Natural killer cell (primary cell): ENCODE measurements at regions not wholly inside any gene's neighbourhood (a gene's known extent, or its start where the extent isn't known, plus 50 kb on each side); places are given as distances from the start of the nearest gene placed in this dataset.

Experiments used
- ATAC-seq, 3 donors: fragments of 150-1000 bp in 2 of 3; fragments of 200-7000 bp in 1 of 3; cut with Tn5 transposase; 1 replicate in 1 of 3; 2 replicates in 2 of 3; pipeline ENCODE4 v1.10.0; 2021; ENCODE audit warnings: mild to moderate bottlenecking in 2 of 3, moderate library complexity in 2 of 3
- DNase-seq, 2 donors: peaks; one replicate each; pipeline versions ENCODE4 v3.0.0 to v3.0.0-alpha.2; 2013 to 2021; ENCODE audit warnings: mixed read lengths in 1 of 2
- H3K27ac ChIP-seq: one replicate; pipeline ENCODE4 v1.5.1; 2013; ENCODE audit warnings: mild to moderate bottlenecking, low read length
- H3K27me3 ChIP-seq: one replicate; pipeline ENCODE4 v1.6.1; 2013; ENCODE audit warnings: low read length; ENCODE audit not compliant: control insufficient read depth, insufficient read depth
- H3K36me3 ChIP-seq: one replicate; pipeline ENCODE4 v1.6.1; 2013; ENCODE audit warnings: low read length; ENCODE audit not compliant: control insufficient read depth, insufficient read depth
- H3K4me1 ChIP-seq: one replicate; pipeline ENCODE4 v1.6.1; 2013; ENCODE audit warnings: low read length; ENCODE audit not compliant: control insufficient read depth, insufficient read depth
- H3K4me3 ChIP-seq: one replicate; pipeline ENCODE4 v1.5.1; 2013; ENCODE audit warnings: low read length
- H3K9me3 ChIP-seq: one replicate; pipeline ENCODE4 v1.6.1; 2013; ENCODE audit warnings: low read length; ENCODE audit not compliant: control insufficient read depth, insufficient read depth
- H3K27ac Mint-ChIP-seq, 2 donors: one replicate each; pipeline ENCODE4 v1.8.0; 2022; ENCODE audit warnings: mild to moderate bottlenecking in 2 of 2, mixed read lengths in 2 of 2, moderate library complexity in 1 of 2
- H3K27me3 Mint-ChIP-seq, 2 donors: one replicate each; pipeline ENCODE4 v1.8.0; 2022; ENCODE audit warnings: low read depth in 2 of 2, mixed read lengths in 2 of 2
- H3K36me3 Mint-ChIP-seq: one replicate; pipeline ENCODE4 v1.8.0; 2022; ENCODE audit warnings: mixed read lengths
- H3K4me1 Mint-ChIP-seq, 2 donors: one replicate each; pipeline ENCODE4 v1.8.0; 2022; ENCODE audit warnings: mixed read lengths in 2 of 2
- H3K4me3 Mint-ChIP-seq: one replicate; pipeline ENCODE4 v1.8.0; 2022; ENCODE audit warnings: mild to moderate bottlenecking, moderate library complexity, mixed read lengths
- H3K9me3 Mint-ChIP-seq, 2 donors: one replicate each; pipeline ENCODE4 v1.8.0; 2022; ENCODE audit warnings: mixed read lengths in 2 of 2
- WGBS: methylation state at CpG from one replicate; pipeline ENCODE4 v1.1.7; 2013; ENCODE audit warnings: missing lambda C conversion rate; ENCODE audit not compliant: insufficient coverage; 5-methylcytosine and 5-hydroxymethylcytosine counted together
- intact Hi-C: fragments of 100-400 bp; cut with micrococcal nuclease; formaldehyde crosslinking; loops from one replicate; pipeline ENCODE4 v1.14.2; 2022
- TF ChIP-seq, protein P1 (sequence below): fragments of 200-600 bp; IDR thresholded peaks from one replicate; pipeline ENCODE4 v1.8.0; 2022; ENCODE audit warnings: antibody characterized with exemption

DNA sequence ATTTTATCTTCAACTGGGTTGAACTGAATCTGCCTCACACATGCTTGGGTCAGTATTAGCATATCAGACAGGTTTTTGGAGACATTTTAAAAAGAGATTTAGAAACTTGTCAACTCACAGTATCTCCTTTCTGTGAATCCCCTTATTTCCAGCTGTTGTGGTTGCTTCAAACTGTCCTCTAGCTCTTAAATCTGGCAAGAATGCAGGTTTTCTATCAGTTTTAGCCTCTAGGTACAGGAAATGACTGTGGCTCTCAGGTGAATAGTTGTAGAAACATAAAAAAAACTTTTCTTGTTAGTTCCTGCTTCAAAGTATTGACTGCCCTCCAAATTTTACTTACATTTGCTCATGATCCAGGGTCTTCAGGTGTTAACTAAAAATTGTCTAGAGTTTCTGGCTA lies 495.7 kb upstream of the TMPRSS15 start:
- Histone ChIP-seq H3K36me3 (no peaks in the 10 kb centered on the region), H3K9me3 (no peaks in the 10 kb centered on the region), H3K4me1 (no peaks in the 10 kb centered on the region), H3K27ac (no peak overlapping the region), H3K4me3 (no peak overlapping the region), H3K27me3 (no peaks in the 10 kb centered on the region)
- H3K27ac Mint-ChIP-seq, result no peak overlapping the region
- peaks cover 10 to 23% of the 10 kb centered on the region in 2 donors for H3K9me3 Mint-ChIP-seq
- TF ChIP-seq, protein P1, sequence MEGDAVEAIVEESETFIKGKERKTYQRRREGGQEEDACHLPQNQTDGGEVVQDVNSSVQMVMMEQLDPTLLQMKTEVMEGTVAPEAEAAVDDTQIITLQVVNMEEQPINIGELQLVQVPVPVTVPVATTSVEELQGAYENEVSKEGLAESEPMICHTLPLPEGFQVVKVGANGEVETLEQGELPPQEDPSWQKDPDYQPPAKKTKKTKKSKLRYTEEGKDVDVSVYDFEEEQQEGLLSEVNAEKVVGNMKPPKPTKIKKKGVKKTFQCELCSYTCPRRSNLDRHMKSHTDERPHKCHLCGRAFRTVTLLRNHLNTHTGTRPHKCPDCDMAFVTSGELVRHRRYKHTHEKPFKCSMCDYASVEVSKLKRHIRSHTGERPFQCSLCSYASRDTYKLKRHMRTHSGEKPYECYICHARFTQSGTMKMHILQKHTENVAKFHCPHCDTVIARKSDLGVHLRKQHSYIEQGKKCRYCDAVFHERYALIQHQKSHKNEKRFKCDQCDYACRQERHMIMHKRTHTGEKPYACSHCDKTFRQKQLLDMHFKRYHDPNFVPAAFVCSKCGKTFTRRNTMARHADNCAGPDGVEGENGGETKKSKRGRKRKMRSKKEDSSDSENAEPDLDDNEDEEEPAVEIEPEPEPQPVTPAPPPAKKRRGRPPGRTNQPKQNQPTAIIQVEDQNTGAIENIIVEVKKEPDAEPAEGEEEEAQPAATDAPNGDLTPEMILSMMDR, result no peak
- DNase-seq (no peak), ATAC-seq (no peak)
- H3K4me3 Mint-ChIP-seq, result no peak overlapping the region
- H3K36me3 Mint-ChIP-seq, result peaks cover 6% of the 10 kb centered on the region
- H3K27me3 Mint-ChIP-seq, result no peaks in the 10 kb centered on the region
- no peaks in the 10 kb centered on the region for H3K4me1 Mint-ChIP-seq
- intact Hi-C loops, result no loop called here

DNA sequence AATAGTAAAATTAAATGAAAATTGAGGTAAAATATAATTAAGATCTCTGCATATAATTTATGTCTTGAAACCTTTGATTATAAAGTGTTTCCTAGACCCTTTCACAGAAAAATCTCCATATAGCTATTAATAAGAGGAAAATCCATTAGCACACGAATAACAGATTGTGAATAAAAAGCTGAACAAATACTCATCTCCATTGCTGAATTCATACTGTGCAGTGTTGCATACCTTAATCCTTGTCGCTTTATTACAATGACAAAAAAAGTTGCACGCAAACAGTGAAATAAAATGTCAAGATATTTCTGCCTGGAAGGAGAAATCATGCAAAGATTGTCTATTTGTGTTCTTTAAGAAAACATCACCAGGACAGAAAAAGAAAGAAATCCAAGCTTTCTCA lies 499.1 kb upstream of the TMPRSS15 start:
- H3K4me1 ChIP-seq, result no peaks in the 10 kb centered on the region
- H3K36me3 Mint-ChIP-seq, result peaks cover 6% of the 10 kb centered on the region
- no peaks in the 10 kb centered on the region for H3K27me3 ChIP-seq
- 81% methylated on average over 3 of the region's 3 CpGs for WGBS
- H3K27ac ChIP-seq, result no peak overlapping the region
- ATAC-seq (no peak), DNase-seq (no peak)
- H3K4me3 ChIP-seq, result no peak overlapping the region
- H3K27ac Mint-ChIP-seq, result no peak overlapping the region
- H3K36me3 ChIP-seq, result no peaks in the 10 kb centered on the region
- TF ChIP-seq, protein P1, result no peak
- H3K27me3 Mint-ChIP-seq, result no peaks in the 10 kb centered on the region
- H3K9me3 ChIP-seq, result no peaks in the 10 kb centered on the region
- no peaks in the 10 kb centered on the region for H3K4me1 Mint-ChIP-seq
- intact Hi-C loops, result no loop called here
- H3K4me3 Mint-ChIP-seq, result no peak overlapping the region
- peaks cover 12 to 25% of the 10 kb centered on the region in 2 donors for H3K9me3 Mint-ChIP-seq

DNA sequence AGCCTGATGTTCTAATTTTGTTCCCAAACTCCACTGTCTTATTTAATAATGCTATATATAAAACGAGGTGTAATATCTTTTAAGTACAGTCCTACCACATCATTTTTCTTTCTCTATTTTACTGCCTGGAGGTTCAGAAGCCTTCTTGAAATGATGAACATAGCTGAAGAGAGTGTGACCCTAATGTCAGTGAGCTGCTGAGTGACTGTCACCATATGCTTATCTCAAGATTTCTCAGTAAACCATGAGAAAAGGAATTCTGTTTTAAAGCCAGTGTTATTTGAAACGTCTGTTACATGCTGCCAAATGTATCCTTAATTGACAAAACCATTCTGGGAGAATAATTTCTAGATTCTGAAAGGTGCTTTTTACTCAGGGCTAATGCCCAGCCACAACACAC lies 503.5 kb upstream of the TMPRSS15 start:
- ATAC-seq (no peak), DNase-seq (no peak)
- Mint-ChIP-seq H3K4me3 (no peak overlapping the region), H3K27me3 (no peaks in the 10 kb centered on the region), H3K4me1 (no peaks in the 10 kb centered on the region), H3K36me3 (peaks cover 6% of the 10 kb centered on the region), H3K9me3 (peaks cover 17 to 27% of the 10 kb centered on the region in 2 donors), H3K27ac (no peak overlapping the region)
- Histone ChIP-seq H3K36me3 (no peaks in the 10 kb centered on the region), H3K27ac (no peak overlapping the region), H3K4me1 (no peaks in the 10 kb centered on the region), H3K27me3 (no peaks in the 10 kb centered on the region), H3K9me3 (no peaks in the 10 kb centered on the region), H3K4me3 (no peak overlapping the region)
- intact Hi-C loops, result no loop called here
- WGBS, result 77% methylated on average over 1 of the region's 2 CpGs
- TF ChIP-seq, protein P1, result no peak

DNA sequence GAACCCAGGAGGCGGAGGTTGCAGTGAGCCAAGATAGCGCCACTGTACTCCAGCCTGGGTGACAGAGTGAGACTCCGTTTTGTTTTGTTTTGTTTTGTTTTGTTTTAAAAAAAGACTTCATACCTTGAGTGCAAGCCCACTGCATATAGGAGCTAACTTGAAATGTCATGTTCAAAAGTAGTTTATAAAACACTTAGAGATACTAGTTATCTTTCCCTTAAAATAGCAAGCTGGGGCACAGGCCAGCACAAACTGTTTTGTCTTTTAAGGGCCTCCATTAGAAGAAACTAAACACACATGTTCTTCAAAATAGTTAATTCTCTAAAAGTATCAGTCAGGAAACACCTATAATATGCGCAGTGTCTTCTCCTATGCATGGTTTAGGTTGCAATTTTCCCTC lies 505.1 kb upstream of the TMPRSS15 start:
- intact Hi-C loops, result no loop called here
- ATAC-seq (no peak), DNase-seq (no peak)
- 84% methylated on average over 4 of the region's 4 CpGs for WGBS
- H3K4me1 Mint-ChIP-seq, result no peaks in the 10 kb centered on the region
- H3K36me3 ChIP-seq, result no peaks in the 10 kb centered on the region
- H3K4me3 ChIP-seq, result no peak overlapping the region
- TF ChIP-seq, protein P1, result no peak
- H3K9me3 ChIP-seq, result peaks cover 8% of the 10 kb centered on the region
- no peaks in the 10 kb centered on the region for H3K27me3 Mint-ChIP-seq
- H3K27ac Mint-ChIP-seq, result no peak overlapping the region
- no peaks in the 10 kb centered on the region for H3K27me3 ChIP-seq
- H3K9me3 Mint-ChIP-seq, result peaks cover 19 to 24% of the 10 kb centered on the region in 2 donors
- no peak overlapping the region for H3K4me3 Mint-ChIP-seq
- peaks cover 8% of the 10 kb centered on the region for H3K36me3 Mint-ChIP-seq
- H3K27ac ChIP-seq, result no peak overlapping the region
- no peaks in the 10 kb centered on the region for H3K4me1 ChIP-seq
